WTC11 (cell line): ENCODE measurements at regions not wholly inside any gene's neighbourhood (a gene's known extent, or its start where the extent isn't known, plus 50 kb on each side); places are given as distances from the start of the nearest gene placed in this dataset.

Source experiments
- AFF4 ChIP-seq: sonication (generic); formaldehyde crosslinking; IDR thresholded peaks from 2 replicates; pipeline ENCODE4 v1.8.1; 2023; ENCODE audit warnings: mild to moderate bottlenecking, missing genetic modification reagents, borderline replicate concordance
- E2F1 ChIP-seq: sonication (generic); formaldehyde crosslinking; IDR thresholded peaks from 2 replicates; pipeline ENCODE4 v1.8.0; 2022; ENCODE audit warnings: mild to moderate bottlenecking, missing genetic modification reagents
- ESRRA ChIP-seq: sonication (generic); formaldehyde crosslinking; IDR thresholded peaks from 2 replicates; pipeline ENCODE4 v1.8.1; 2022; ENCODE audit warnings: mild to moderate bottlenecking, missing genetic modification reagents, borderline replicate concordance
- NFYB ChIP-seq: sonication (generic); formaldehyde crosslinking; conservative IDR thresholded peaks from 2 replicates; pipeline ENCODE4 v1.8.0; 2022; ENCODE audit warnings: low read depth, missing genetic modification reagents
- PRRX2 ChIP-seq: fragments of 250-450 bp; sonication (Bioruptor Pico); IDR thresholded peaks from 2 replicates; pipeline ENCODE4 v1.8.0; 2021; ENCODE audit warnings: mild to moderate bottlenecking
- TEAD4 ChIP-seq: sonication (generic); formaldehyde crosslinking; IDR thresholded peaks from 2 replicates; pipeline ENCODE4 v1.8.0; 2022; ENCODE audit warnings: mild to moderate bottlenecking, missing genetic modification reagents
- ZBTB21 ChIP-seq: sonication (generic); formaldehyde crosslinking; IDR thresholded peaks from 2 replicates; pipeline ENCODE4 v1.8.1; 2023; ENCODE audit warnings: mild to moderate bottlenecking, missing genetic modification reagents, borderline replicate concordance
- TF ChIP-seq, protein P1 (sequence below): sonication (generic); formaldehyde crosslinking; IDR thresholded peaks from 2 replicates; pipeline ENCODE4 v1.8.1; 2022; ENCODE audit warnings: missing genetic modification reagents, borderline replicate concordance
- TF ChIP-seq, protein P2 (sequence below): fragments of 200-600 bp; IDR thresholded peaks from 2 replicates; pipeline ENCODE4 v1.8.0; 2022; ENCODE audit warnings: antibody characterized with exemption
- TF ChIP-seq, protein P3 (sequence below): fragments of 250-450 bp; sonication (Bioruptor Pico); IDR thresholded peaks from 2 replicates; pipeline ENCODE4 v1.9.0; 2021; ENCODE audit warnings: mild to moderate bottlenecking, borderline replicate concordance

DNA sequence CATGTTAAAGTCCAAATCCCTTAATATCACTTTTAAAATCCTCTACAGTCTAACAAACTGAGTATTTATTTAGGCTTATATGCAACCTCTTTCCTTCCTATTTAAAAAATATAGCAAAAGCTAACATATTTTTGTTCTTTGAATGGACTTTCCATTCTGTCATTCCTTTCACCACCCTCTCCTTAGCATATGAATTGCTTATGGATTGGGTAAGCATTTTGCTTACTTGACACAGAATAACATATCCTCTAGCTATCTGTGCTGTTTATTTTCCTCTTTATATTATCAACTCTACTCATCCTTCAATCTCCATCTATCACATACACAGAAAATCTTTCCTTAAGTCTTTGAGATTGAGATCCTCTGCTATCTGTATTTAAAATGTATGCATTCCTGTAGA is 206.1 kb upstream of the NEIL3 start:
- TF ChIP-seq, protein P1, sequence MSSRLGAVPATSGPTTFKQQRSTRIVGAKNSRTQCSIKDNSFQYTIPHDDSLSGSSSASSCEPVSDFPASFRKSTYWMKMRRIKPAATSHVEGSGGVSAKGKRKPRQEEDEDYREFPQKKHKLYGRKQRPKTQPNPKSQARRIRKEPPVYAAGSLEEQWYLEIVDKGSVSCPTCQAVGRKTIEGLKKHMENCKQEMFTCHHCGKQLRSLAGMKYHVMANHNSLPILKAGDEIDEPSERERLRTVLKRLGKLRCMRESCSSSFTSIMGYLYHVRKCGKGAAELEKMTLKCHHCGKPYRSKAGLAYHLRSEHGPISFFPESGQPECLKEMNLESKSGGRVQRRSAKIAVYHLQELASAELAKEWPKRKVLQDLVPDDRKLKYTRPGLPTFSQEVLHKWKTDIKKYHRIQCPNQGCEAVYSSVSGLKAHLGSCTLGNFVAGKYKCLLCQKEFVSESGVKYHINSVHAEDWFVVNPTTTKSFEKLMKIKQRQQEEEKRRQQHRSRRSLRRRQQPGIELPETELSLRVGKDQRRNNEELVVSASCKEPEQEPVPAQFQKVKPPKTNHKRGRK (CRISPR knock-in tag): no peak
- TF ChIP-seq PRRX2 (CRISPR knock-in tag): no peak
- TF ChIP-seq ESRRA: no peak
- TF ChIP-seq, protein P2, sequence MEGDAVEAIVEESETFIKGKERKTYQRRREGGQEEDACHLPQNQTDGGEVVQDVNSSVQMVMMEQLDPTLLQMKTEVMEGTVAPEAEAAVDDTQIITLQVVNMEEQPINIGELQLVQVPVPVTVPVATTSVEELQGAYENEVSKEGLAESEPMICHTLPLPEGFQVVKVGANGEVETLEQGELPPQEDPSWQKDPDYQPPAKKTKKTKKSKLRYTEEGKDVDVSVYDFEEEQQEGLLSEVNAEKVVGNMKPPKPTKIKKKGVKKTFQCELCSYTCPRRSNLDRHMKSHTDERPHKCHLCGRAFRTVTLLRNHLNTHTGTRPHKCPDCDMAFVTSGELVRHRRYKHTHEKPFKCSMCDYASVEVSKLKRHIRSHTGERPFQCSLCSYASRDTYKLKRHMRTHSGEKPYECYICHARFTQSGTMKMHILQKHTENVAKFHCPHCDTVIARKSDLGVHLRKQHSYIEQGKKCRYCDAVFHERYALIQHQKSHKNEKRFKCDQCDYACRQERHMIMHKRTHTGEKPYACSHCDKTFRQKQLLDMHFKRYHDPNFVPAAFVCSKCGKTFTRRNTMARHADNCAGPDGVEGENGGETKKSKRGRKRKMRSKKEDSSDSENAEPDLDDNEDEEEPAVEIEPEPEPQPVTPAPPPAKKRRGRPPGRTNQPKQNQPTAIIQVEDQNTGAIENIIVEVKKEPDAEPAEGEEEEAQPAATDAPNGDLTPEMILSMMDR: no peak
- TF ChIP-seq TEAD4 (CRISPR knock-in tag): no peak
- TF ChIP-seq, protein P3, sequence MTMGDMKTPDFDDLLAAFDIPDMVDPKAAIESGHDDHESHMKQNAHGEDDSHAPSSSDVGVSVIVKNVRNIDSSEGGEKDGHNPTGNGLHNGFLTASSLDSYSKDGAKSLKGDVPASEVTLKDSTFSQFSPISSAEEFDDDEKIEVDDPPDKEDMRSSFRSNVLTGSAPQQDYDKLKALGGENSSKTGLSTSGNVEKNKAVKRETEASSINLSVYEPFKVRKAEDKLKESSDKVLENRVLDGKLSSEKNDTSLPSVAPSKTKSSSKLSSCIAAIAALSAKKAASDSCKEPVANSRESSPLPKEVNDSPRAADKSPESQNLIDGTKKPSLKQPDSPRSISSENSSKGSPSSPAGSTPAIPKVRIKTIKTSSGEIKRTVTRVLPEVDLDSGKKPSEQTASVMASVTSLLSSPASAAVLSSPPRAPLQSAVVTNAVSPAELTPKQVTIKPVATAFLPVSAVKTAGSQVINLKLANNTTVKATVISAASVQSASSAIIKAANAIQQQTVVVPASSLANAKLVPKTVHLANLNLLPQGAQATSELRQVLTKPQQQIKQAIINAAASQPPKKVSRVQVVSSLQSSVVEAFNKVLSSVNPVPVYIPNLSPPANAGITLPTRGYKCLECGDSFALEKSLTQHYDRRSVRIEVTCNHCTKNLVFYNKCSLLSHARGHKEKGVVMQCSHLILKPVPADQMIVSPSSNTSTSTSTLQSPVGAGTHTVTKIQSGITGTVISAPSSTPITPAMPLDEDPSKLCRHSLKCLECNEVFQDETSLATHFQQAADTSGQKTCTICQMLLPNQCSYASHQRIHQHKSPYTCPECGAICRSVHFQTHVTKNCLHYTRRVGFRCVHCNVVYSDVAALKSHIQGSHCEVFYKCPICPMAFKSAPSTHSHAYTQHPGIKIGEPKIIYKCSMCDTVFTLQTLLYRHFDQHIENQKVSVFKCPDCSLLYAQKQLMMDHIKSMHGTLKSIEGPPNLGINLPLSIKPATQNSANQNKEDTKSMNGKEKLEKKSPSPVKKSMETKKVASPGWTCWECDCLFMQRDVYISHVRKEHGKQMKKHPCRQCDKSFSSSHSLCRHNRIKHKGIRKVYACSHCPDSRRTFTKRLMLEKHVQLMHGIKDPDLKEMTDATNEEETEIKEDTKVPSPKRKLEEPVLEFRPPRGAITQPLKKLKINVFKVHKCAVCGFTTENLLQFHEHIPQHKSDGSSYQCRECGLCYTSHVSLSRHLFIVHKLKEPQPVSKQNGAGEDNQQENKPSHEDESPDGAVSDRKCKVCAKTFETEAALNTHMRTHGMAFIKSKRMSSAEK (CRISPR knock-in tag): no peak
- no peak for TF ChIP-seq ZBTB21
- TF ChIP-seq E2F1 (CRISPR knock-in tag): no peak
- no peak for TF ChIP-seq NFYB (CRISPR knock-in tag)
- TF ChIP-seq AFF4 (CRISPR knock-in tag): no peak
